NT2/D1 (cell line): ENCODE measurements at regions not wholly inside any gene's neighbourhood (a gene's known extent, or its start where the extent isn't known, plus 50 kb on each side); places are given as distances from the start of the nearest gene placed in this dataset.

Experiments
- SUZ12 ChIP-seq: IDR thresholded peaks from 2 replicates; pipeline ENCODE4 v1.6.1; 2011; ENCODE audit not compliant: insufficient read length, insufficient read depth; ENCODE audit errors: extremely low read depth
- YY1 ChIP-seq: IDR thresholded peaks from 2 replicates; pipeline ENCODE4 v1.6.1; 2011; ENCODE audit not compliant: insufficient read length, insufficient read depth
- ZNF274 ChIP-seq: IDR thresholded peaks from 2 replicates; pipeline ENCODE4 v1.6.1; 2011; ENCODE audit warnings: mild to moderate bottlenecking, low read depth, low read length

DNA sequence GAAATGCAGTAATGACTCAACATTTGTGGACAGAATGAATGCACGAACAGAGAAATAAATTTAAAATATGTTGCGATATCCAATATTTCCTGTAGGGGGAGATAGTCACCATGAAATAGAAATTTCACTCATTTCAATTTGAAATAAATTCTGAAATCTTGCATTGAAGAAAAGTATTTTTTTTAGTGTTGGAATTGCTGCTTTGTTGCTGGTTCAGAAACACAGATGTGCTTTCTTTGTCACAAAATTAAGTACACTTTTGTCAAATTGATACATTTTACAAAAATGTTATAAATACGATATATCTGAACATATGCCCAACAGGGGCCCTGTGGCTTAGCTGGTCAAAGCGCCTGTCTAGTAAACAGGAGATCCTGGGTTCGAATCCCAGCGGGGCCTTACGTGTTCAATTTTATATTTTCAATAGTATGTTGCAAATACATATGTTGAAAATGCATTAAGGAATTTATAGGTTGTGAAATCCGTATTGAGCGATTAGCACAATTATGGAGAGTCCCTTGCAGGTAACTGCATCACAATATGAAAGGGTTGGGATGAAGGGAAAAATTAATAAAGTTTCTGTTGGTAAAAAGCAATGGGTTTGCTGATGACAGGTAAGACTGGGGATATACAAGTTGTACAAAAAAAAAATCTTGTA, 85.4 kb upstream of the PRSS16 start:
- TF ChIP-seq SUZ12 (no peak), YY1 (no peak), ZNF274 (no peak)
